ENCODE measurements at regions not wholly inside any gene's neighbourhood (a gene's known extent, or its start where the extent isn't known, plus 50 kb on each side); places are given as distances from the start of the nearest gene placed in this dataset.

- no peak for DNase-seq (ENCODE audit: low read depth in 2 of 2)
These were observed 594.4 kb downstream of the SQOR start for GRCh38 chr15:46229263-46229662.

- DNase-seq (ENCODE audit: low read depth in 2 of 2): no peak
These were observed 597.0 kb downstream of the SQOR start for GRCh38 chr15:46231786-46232185.

- DNase-seq (ENCODE audit: low read depth in 2 of 2): no peak
These were observed 597.6 kb downstream of the SQOR start for GRCh38 chr15:46232471-46232870.

GRCh38 chr15:46242935-46243334, 608.1 kb downstream of the SQOR start:
- DNase-seq (ENCODE audit: low read depth in 2 of 2): no peak

GRCh38 chr15:46251903-46252302, 617.1 kb downstream of the SQOR start:
- no peak for DNase-seq (ENCODE audit: low read depth in 2 of 2)

GRCh38 chr15:46258056-46258455, 623.2 kb downstream of the SQOR start:
- DNase-seq (ENCODE audit: low read depth in 2 of 2): no peak

GRCh38 chr15:46260937-46261336, 626.1 kb downstream of the SQOR start:
- peak in 1 of 2 donors; percentile 11 for DNase-seq (ENCODE audit: low read depth in 2 of 2)

- DNase-seq (ENCODE audit: low read depth in 2 of 2): no peak
These were observed 631.0 kb downstream of the SQOR start for GRCh38 chr15:46265664-46266347.

GRCh38 chr15:46266661-46267060, 631.8 kb downstream of the SQOR start:
- DNase-seq (ENCODE audit: low read depth in 2 of 2): no peak

GRCh38 chr15:46270481-46271147, 635.8 kb downstream of the SQOR start:
- no peak for DNase-seq (ENCODE audit: low read depth in 2 of 2)

GRCh38 chr15:46275701-46276100, 640.9 kb downstream of the SQOR start:
- DNase-seq (ENCODE audit: low read depth in 2 of 2): no peak

GRCh38 chr15:46277451-46277850, 642.6 kb downstream of the SQOR start:
- DNase-seq (ENCODE audit: low read depth in 2 of 2): no peak

- no peak for DNase-seq (ENCODE audit: low read depth in 2 of 2)
These were observed 643.2 kb downstream of the SQOR start for GRCh38 chr15:46278062-46278461.

GRCh38 chr15:46278486-46279090, 643.8 kb downstream of the SQOR start:
- no peak for DNase-seq (ENCODE audit: low read depth in 2 of 2)

GRCh38 chr15:46280762-46281542, 646.1 kb downstream of the SQOR start:
- peak; percentile 3 to 60 for DNase-seq (ENCODE audit: low read depth in 2 of 2)

- no peak for DNase-seq (ENCODE audit: low read depth in 2 of 2)
These were observed 658.7 kb downstream of the SQOR start for GRCh38 chr15:46293550-46293949.

- no peak for DNase-seq (ENCODE audit: low read depth in 2 of 2)
These were observed 661.2 kb downstream of the SQOR start for GRCh38 chr15:46296002-46296401.

GRCh38 chr15:46296797-46297196, 662.0 kb downstream of the SQOR start:
- DNase-seq (ENCODE audit: low read depth in 2 of 2): no peak

GRCh38 chr15:46297766-46298165, 662.9 kb downstream of the SQOR start:
- no peak for DNase-seq (ENCODE audit: low read depth in 2 of 2)

- no peak for DNase-seq (ENCODE audit: low read depth in 2 of 2)
These were observed 665.9 kb downstream of the SQOR start for GRCh38 chr15:46300716-46301115.

- DNase-seq (ENCODE audit: low read depth in 2 of 2): no peak
These were observed 666.5 kb downstream of the SQOR start for GRCh38 chr15:46301291-46301690.

- DNase-seq (ENCODE audit: low read depth in 2 of 2): no peak
These were observed 667.0 kb downstream of the SQOR start for GRCh38 chr15:46301826-46302225.
